AG09319 (cell line): ENCODE measurements at regions not wholly inside any gene's neighbourhood (a gene's known extent, or its start where the extent isn't known, plus 50 kb on each side); places are given as distances from the start of the nearest gene placed in this dataset.

Experiments used
- DNase-seq: peaks from one replicate; pipeline ENCODE4 v3.0.0-alpha.2; 2010; ENCODE audit warnings: low read depth; ENCODE audit errors: extremely low read depth
- CTCF ChIP-seq: IDR thresholded peaks from 2 replicates; pipeline ENCODE4 v1.5.1; 2011; ENCODE audit warnings: low read depth, mild to moderate bottlenecking, inconsistent platforms, low read length, moderate library complexity

- TF ChIP-seq CTCF: no peak
- DNase-seq: no peak
These were observed 268.0 kb downstream of the CTTN start for GRCh38 chr11:70666311-70666710.

DNA sequence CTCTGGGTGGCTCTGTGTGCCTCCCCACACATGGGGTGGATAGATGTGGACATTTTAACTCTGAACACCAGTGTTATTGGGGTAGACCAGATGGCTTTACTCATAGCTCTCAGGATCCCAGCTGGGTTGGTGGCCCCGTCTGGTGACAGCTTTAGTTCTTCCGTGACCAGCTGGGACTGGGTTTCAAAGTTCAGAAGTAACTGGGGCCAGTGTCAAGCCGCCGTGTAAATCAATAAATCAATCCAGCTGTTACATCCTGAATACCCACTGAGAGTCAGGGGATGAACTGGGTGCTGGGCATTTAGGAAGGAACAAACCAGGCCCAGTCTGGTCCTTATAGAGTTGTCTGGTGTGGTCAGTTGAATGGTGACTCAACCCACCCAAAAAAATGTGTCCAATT lies 269.4 kb downstream of the CTTN start:
- DNase-seq: no peak
- TF ChIP-seq CTCF: no peak

- no peak for TF ChIP-seq CTCF
- DNase-seq: no peak
These were observed 270.2 kb downstream of the CTTN start for GRCh38 chr11:70668204-70669202.

DNA sequence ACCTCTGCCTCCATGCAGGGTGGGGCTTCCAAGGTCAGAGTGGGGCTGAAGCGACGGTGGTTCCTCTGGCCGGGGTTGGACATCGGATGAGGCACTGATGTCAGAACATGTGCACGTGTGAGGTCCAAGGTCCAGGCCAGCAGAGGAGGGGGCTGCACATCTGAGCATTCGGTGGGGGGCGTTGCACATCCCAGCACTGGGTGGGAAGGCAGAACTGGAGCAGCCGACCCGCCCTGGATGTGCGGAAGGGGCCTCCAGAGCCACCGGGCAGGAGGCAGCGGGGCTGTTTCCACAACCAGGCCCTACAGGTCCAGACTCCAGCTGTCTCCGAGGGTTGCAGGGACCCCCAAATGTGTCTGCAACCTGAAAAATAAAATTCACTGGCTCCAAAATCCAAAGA lies 271.0 kb downstream of the CTTN start:
- TF ChIP-seq CTCF: no peak
- DNase-seq: no peak

DNA sequence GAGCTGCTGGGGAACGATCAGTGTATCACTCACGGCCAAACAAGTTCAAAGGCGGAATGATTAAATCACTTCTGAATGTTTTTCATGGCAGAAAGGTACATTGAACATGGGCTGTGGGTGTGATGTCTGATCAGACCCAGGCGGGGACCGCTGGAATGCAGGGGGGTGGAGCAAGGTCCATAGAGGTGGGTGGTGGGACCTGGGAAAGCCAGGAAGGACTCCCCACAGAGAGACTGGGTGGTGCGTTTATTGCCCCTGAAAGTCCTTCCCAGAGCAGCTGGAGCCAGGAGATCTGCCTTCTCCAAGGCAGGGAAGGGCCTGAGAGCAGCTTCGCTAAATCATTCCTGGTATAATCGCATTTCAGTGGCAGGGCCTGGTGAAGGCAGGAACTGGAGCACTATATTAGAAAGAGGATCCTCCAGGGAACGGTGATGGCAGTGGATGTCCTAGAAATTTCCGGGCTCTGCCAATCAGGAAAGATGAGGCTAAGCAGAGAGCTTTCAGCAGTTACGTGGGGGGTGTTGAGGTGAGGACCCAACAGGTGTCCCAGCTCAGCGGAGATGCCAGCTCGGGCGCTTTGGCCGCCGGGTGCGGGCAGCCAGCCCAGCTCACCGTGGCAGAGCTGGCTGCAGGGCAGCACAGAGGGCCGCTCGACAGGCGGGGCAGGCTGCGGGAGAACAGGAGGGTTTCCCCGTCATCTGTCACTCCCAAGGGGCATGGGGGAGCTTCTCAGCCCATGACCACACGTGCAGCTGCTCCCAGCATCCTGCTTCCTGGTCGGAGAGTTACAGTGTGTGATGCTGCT lies 271.7 kb downstream of the CTTN start:
- no peak for TF ChIP-seq CTCF
- no peak for DNase-seq

- no peak for TF ChIP-seq CTCF
- no peak for DNase-seq
These were observed 272.3 kb downstream of the CTTN start for GRCh38 chr11:70670676-70671034.

DNA sequence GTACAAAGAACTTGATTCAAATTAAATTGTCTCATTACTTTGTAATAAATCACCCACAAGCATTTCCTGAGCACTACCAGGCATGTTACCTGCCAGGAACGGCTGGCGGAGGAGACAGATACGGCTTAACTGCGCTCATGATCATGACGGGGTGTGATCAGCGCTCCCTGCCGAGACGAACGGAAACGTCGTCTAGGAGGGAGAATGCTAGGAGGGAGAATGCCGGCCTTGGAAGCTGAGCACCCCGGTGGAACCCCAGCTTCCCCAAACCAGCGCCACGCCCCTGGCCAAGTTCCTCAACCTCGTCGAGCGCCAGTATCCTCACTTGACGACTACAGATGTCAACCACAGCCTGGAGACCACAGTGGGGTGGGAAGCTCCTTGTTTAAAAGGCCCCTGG lies 272.8 kb downstream of the CTTN start:
- no peak for TF ChIP-seq CTCF
- no peak for DNase-seq
